DOHH2 (cell line): ENCODE measurements at regions not wholly inside any gene's neighbourhood (a gene's known extent, or its start where the extent isn't known, plus 50 kb on each side); places are given as distances from the start of the nearest gene placed in this dataset.

ENCODE experiments used
- H3F3A ChIP-seq: fragments of 200-600 bp; sonication (generic), shearing (Covaris generic); 2 replicates; pipeline ENCODE4 v1.6.0; 2016; ENCODE audit warnings: antibody characterized with exemption, mild to moderate bottlenecking; ENCODE audit not compliant: control insufficient read depth, insufficient read depth
- H3K27ac ChIP-seq: fragments of 200-600 bp; sonication (generic); 2 replicates; pipeline ENCODE4 v1.5.1; 2014; ENCODE audit warnings: low read depth, mild to moderate bottlenecking, low read length, moderate library complexity
- H3K27me3 ChIP-seq: fragments of 200-600 bp; sonication (generic); 2 replicates; pipeline ENCODE4 v1.6.1; 2014; ENCODE audit warnings: mild to moderate bottlenecking, low read length, mixed read lengths; ENCODE audit not compliant: control insufficient read depth
- H3K36me3 ChIP-seq: fragments of 200-600 bp; sonication (generic); 2 replicates; pipeline ENCODE4 v1.6.1; 2014; ENCODE audit warnings: mild to moderate bottlenecking, low read length, moderate library complexity, mixed read lengths; ENCODE audit not compliant: control insufficient read depth
- H3K4me1 ChIP-seq: fragments of 200-600 bp; sonication (generic); 2 replicates; pipeline ENCODE4 v1.6.1; 2014; ENCODE audit warnings: mild to moderate bottlenecking, low read length, mixed read lengths; ENCODE audit not compliant: control insufficient read depth
- H3K4me2 ChIP-seq: fragments of 200-600 bp; sonication (generic); 2 replicates; pipeline ENCODE4 v1.6.0; 2014; ENCODE audit warnings: mild to moderate bottlenecking, low read length, moderate library complexity
- H3K4me3 ChIP-seq: fragments of 200-600 bp; sonication (generic); 2 replicates; pipeline ENCODE4 v1.5.1; 2014; ENCODE audit warnings: mild to moderate bottlenecking, low read length, mixed read lengths
- H3K79me2 ChIP-seq: fragments of 200-600 bp; sonication (generic); 2 replicates; pipeline ENCODE4 v1.6.1; 2014; ENCODE audit warnings: mild to moderate bottlenecking, low read length, mixed read lengths; ENCODE audit not compliant: control insufficient read depth
- H3K9me2 ChIP-seq: fragments of 200-600 bp; sonication (generic); replicated peaks from 2 replicates; pipeline ENCODE4 v1.6.1; 2014; ENCODE audit warnings: mild to moderate bottlenecking, low read length, mixed read lengths; ENCODE audit not compliant: control insufficient read depth
- H3K9me3 ChIP-seq: fragments of 200-600 bp; sonication (generic); 2 replicates; pipeline ENCODE4 v1.6.1; 2014; ENCODE audit warnings: antibody characterized with exemption, low read length, mixed read lengths; ENCODE audit not compliant: control insufficient read depth, insufficient read depth
- H4K20me1 ChIP-seq: fragments of 200-600 bp; sonication (generic); 2 replicates; pipeline ENCODE4 v1.6.0; 2014; ENCODE audit warnings: low read depth, mild to moderate bottlenecking, antibody characterized with exemption, low read length, moderate library complexity; ENCODE audit not compliant: control insufficient read depth, insufficient read depth
- CTCF ChIP-seq: fragments of 200-600 bp; sonication (generic); IDR thresholded peaks from one replicate; pipeline ENCODE4 v1.5.1; 2014; ENCODE audit warnings: antibody characterized with exemption, mild to moderate bottlenecking, low read depth, low read length; ENCODE audit not compliant: poor library complexity, severe bottlenecking
- EZH2phosphoT487 ChIP-seq: fragments of 200-600 bp; sonication (generic); IDR thresholded peaks from 2 replicates; pipeline ENCODE4 v1.6.1; 2017; ENCODE audit warnings: borderline replicate concordance, mild to moderate bottlenecking, antibody characterized with exemption, low read length, moderate library complexity, mixed read lengths

- no peak overlapping the region for H3K27ac ChIP-seq
- H3K9me3 ChIP-seq: no peaks in the 10 kb centered on the region
- H3K27me3 ChIP-seq: no peaks in the 10 kb centered on the region
- no peaks in the 10 kb centered on the region for H3K4me1 ChIP-seq
- H3K4me3 ChIP-seq: no peak overlapping the region
- TF ChIP-seq CTCF (no peak), EZH2phosphoT487 (no peak)
- H3K36me3 ChIP-seq: no peaks in the 10 kb centered on the region
- no peak overlapping the region for H3K4me2 ChIP-seq
- no peaks in the 10 kb centered on the region for H3K9me2 ChIP-seq
- no peaks in the 10 kb centered on the region for H3K79me2 ChIP-seq
- no peaks in the 10 kb centered on the region for H4K20me1 ChIP-seq
- H3F3A ChIP-seq: no peaks in the 10 kb centered on the region
These were observed 1654.4 kb upstream of the SPRY2 start for GRCh38 chr13:81995316-81995715.

GRCh38 chr13:81990652-81991051 lies 1649.7 kb upstream of the SPRY2 start:
- H3K4me3 ChIP-seq: no peak overlapping the region
- H3K27ac ChIP-seq: no peak overlapping the region
- no peaks in the 10 kb centered on the region for H3K36me3 ChIP-seq
- no peaks in the 10 kb centered on the region for H3K79me2 ChIP-seq
- H3K27me3 ChIP-seq: no peaks in the 10 kb centered on the region
- no peaks in the 10 kb centered on the region for H4K20me1 ChIP-seq
- H3F3A ChIP-seq: no peaks in the 10 kb centered on the region
- no peaks in the 10 kb centered on the region for H3K9me2 ChIP-seq
- no peak overlapping the region for H3K4me2 ChIP-seq
- no peaks in the 10 kb centered on the region for H3K9me3 ChIP-seq
- TF ChIP-seq CTCF: no peak
- no peaks in the 10 kb centered on the region for H3K4me1 ChIP-seq

- no peaks in the 10 kb centered on the region for H3F3A ChIP-seq
- TF ChIP-seq CTCF: no peak
- no peak for TF ChIP-seq EZH2phosphoT487
- H3K9me3 ChIP-seq: no peaks in the 10 kb centered on the region
- no peaks in the 10 kb centered on the region for H3K36me3 ChIP-seq
- no peaks in the 10 kb centered on the region for H3K9me2 ChIP-seq
- H3K4me1 ChIP-seq: no peaks in the 10 kb centered on the region
- no peak overlapping the region for H3K4me2 ChIP-seq
- no peak overlapping the region for H3K27ac ChIP-seq
- H4K20me1 ChIP-seq: no peaks in the 10 kb centered on the region
- no peak overlapping the region for H3K4me3 ChIP-seq
- no peaks in the 10 kb centered on the region for H3K79me2 ChIP-seq
- no peaks in the 10 kb centered on the region for H3K27me3 ChIP-seq
These were observed 1647.6 kb upstream of the SPRY2 start for GRCh38 chr13:81988567-81988966.
